ENCODE measurements at regions not wholly inside any gene's neighbourhood (a gene's known extent, or its start where the extent isn't known, plus 50 kb on each side); places are given as distances from the start of the nearest gene placed in this dataset.

DNA sequence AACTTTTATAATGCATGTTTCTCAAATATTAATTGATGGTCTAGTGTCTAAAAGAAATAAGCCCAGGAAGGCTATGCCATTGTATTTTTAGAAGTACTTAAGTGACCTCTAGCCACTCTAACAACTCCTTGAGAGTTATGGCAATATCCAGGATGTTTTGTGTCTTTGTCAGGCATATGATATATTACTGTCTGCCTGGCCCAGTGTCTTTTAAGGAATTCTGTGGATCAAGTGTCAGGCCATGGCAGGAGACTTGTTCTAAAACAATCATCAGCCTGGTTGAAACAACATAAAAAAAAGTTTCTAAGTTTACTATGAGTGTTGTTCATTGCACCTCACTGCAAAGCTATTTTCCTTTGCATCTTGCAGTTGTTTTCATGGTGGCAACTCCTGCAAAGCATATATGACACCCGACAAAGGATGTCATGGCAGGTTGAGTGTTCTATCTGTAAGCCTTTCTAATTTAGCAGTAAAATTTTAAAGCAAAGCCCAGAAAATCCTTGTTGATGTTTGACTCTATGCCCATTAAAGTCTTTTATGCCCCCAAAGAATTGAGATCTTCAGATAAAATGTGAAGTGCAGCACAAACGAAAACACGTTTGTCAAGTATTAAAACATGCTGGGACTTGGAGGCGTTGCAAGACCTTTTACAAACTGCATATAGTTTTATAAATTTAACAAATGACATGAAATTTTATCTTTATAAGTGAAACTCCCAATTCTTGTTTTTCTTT is 89.5 kb upstream of the SLC38A2 start:
- DNase-seq: no peak

DNA sequence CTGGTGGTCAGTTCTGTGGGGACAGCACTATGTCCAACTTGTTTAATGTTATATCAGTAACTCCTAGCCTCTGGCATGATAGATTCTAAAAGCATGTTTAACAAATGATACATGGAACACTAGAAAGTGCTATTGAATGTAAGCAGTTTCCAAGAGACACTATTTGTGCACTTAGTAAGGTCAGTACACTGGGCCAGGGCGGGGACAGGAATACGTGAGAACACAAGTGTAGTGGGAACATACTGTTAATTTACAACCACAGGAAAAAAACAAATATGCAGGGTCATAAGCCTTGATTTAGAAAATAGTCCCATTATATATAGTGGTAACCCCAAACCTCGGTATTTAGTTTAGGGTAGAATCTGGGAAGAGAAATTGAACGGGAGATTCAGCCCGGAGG is 88.9 kb upstream of the SLC38A2 start:
- DNase-seq: no peak

DNA sequence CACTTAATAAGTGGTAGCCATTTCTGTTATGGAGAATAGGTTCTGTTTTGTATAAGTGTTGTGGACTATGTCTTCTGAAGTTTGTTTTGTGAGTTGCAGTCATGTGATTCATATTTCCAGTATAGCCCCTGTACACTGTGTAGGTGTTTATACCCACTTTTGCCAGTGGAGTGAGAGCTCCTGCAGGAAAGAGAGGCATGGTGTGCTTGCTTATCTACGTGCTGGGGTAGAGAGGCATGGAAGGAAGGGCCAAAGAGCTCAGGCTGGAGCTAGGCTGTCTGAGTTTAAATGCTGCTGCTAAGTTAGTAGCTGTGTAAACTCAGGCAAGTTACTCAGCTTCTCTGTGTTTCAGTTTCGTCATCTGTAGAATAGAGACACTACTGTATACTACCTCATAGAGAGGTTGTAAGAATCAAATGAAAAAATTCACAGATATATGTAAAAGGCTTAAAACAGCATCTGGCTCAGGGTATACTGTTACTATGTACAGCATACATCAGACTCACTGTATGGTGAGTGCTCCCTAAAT is 88.2 kb upstream of the SLC38A2 start:
- no peak for DNase-seq

DNA sequence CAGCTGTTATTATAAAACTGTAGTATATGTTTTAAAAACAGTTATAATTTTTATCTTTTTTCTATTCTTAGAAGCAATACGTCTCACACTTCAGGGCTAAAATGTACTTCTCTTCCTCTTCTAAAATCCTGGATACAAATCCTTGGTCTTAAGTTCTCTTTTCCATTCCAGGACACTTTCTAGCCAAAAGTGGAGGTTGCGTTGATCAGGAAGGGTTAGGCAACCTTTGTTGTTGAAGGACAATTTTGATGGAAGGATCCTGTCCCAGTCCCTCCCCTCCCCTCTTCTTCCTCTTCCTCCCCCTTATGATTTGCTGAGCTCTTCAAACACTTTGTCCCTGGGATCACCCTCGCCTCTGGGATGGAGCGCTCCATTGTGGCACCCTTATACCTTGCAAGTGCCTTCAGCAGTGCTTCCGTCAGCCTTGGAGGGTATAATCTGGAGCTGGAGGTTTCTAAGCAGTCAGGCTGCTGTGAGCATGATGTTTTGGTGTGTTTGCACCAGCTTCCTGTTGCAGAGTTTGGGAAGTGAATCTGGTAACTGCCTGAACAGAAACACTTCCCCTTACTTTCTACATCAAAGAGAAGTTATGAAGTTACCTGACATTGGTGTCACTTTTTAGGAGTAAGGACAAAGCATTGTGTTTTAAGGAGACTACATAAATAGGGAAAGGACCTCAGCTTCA is 87.4 kb upstream of the SLC38A2 start:
- no peak for DNase-seq

GRCh38 chr12:46459111-46459510 is 86.5 kb upstream of the SLC38A2 start:
- no peak for DNase-seq

GRCh38 chr12:46458500-46459102 is 86.0 kb upstream of the SLC38A2 start:
- DNase-seq: no peak

GRCh38 chr12:46457958-46458357 is 85.4 kb upstream of the SLC38A2 start:
- no peak for DNase-seq

GRCh38 chr12:46456356-46457334 is 84.1 kb upstream of the SLC38A2 start:
- DNase-seq: no peak

GRCh38 chr12:46455648-46456352 is 83.2 kb upstream of the SLC38A2 start:
- DNase-seq: peak; percentile 26

GRCh38 chr12:46454981-46455380 is 82.4 kb upstream of the SLC38A2 start:
- DNase-seq: no peak

GRCh38 chr12:46453428-46453827 is 80.9 kb upstream of the SLC38A2 start:
- DNase-seq: no peak

- no peak for DNase-seq
Observed at GRCh38 chr12:46452776-46453175, 80.2 kb upstream of the SLC38A2 start.

- DNase-seq: no peak
Observed at GRCh38 chr12:46452061-46452615, 79.6 kb upstream of the SLC38A2 start.

- no peak for DNase-seq
Observed at GRCh38 chr12:46451276-46452021, 78.9 kb upstream of the SLC38A2 start.

DNA sequence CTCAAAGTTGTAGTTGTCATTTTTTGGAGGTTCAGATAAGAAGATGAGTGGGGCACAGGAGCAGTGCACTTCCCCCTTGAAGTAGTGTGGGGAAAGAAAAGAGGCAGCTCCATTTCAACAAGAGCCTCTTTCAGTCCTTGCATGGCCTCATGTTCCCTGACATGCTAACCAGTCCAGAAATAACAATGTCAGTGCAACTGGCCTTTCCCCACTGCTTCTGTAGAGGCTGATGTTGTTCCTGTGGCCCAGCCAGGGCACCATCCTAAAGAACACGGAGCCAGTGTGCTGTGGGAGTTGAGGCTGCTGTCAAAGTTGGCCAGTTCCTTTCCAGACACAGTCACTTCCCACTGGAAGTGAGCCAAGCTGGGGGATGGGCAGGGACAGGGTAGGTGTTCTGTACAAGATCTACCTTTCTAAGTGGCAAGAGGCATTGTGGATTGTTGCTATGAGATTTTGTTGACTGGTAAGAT is 77.7 kb upstream of the SLC38A2 start:
- no peak for DNase-seq

- no peak for DNase-seq
Observed at GRCh38 chr12:46449856-46450255, 77.3 kb upstream of the SLC38A2 start.

- DNase-seq: no peak
Observed at GRCh38 chr12:46449316-46449715, 76.7 kb upstream of the SLC38A2 start.

DNA sequence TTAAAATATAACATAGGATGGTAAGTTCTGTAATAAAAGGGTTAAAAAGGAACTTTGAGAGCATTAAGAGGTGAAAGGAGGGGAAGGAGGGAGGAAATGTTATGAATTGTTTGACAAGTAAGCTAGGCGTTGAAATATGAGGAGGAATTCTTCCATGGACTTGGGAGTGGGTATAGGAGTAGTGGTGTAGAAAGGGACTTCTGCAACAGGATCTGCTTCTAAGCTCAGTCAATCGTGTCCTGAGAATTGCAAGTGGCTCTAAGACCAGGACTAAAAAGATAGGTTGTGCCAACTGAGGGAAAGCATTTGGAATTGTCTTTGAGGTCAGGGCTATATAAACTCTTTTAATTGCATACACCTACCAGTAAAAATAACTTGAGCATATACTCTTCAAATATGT is 74.1 kb upstream of the SLC38A2 start:
- no peak for DNase-seq

DNA sequence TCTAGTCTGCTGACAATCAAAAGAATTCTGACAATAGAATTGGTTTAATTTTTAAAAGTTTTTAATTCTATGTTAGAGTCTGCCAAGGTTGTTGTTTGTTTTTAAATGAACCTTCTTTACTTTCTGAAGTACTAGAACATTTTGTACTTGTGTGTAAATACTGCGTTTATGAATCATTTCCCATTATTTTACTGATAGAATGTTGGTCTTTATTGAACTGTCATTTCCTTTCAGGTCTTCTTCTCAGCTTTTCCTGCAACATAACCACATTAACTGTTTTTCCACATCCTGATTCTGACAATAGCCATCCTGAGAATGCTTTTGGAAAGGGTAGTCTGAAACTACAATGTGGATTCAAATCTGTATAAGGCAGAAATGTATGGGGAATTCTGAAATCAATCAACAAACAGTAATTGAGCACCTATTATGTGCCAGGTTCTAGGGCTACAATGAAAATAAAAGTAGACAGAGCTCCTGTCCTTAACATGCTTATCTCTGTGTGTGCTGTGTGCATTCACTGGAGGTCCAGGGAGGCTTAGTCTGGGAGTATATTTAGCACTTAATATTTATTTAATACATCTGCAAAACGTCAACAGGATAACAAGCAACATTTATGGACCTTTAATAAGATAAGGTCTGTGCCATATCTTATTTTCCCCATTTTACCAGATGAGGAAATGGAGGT is 73.1 kb upstream of the SLC38A2 start:
- no peak for DNase-seq

- DNase-seq: no peak
Observed at GRCh38 chr12:46445093-46445492, 72.5 kb upstream of the SLC38A2 start.
